ENCODE measurements at regions not wholly inside any gene's neighbourhood (a gene's known extent, or its start where the extent isn't known, plus 50 kb on each side); places are given as distances from the start of the nearest gene placed in this dataset.

GRCh38 chr6:22888163-22888752, 318.9 kb downstream of the HDGFL1 start:
- no peak for DNase-seq

- DNase-seq = no peak
Measured at GRCh38 chr6:22891934-22892333, 322.6 kb downstream of the HDGFL1 start.

DNA sequence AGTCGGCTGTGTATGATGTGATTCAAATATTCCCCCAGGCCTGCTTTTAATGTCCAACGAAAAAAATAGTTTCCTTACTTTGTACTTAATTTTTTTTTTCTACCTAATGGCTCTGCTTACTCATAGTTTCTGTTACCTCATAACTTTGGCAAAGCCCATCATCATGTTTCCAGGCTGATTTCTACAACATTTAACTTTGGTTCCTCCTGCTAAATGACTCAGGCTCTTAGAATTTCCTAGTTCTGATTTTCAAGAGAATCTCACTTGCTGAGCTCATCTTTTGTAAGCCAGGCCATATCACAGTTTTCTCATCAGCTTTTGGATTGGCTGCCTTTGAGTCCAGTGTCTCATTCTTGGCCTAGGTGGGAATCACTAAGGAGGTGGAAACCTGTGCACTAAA, 323.1 kb downstream of the HDGFL1 start:
- DNase-seq = no peak

GRCh38 chr6:22896696-22897095, 327.3 kb downstream of the HDGFL1 start:
- no peak for DNase-seq

DNA sequence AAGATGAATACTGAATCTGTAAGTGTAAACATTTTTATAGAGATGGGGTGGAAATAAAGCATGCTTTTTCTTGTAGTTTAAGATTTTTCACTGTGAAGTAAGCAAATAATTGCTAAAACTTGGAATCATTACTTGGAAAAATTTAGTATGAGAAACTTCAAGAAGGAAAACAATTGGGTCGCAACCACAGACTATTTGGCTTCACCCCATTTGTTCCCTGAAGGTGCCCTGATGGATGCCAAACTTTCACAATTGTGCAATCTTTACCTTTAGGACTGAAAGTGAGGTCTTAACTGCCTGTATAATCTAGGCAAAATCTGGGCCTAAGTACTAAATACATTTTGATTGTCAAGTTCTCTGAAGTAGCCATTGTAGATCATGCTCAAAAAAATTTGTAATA, 330.1 kb downstream of the HDGFL1 start:
- DNase-seq = no peak

DNA sequence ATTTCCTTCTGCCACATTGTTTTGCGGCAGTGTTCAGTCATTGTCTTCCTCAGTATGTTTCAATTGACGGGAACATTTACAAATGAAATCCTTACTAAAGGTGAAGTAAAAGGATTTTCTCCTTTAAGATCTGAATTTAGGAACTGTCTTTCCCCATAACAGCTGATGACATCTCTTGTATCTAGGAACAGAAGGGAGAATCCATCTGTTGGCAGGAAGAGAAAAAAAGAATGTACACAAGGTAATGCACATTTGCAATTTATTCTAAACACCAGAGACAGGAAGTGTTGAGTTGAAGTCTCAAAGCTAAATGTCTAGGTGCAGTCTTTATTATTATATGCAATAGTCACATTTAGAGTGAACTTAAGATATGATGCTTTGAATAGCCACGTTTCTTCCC, 334.5 kb downstream of the HDGFL1 start:
- no peak for DNase-seq

DNA sequence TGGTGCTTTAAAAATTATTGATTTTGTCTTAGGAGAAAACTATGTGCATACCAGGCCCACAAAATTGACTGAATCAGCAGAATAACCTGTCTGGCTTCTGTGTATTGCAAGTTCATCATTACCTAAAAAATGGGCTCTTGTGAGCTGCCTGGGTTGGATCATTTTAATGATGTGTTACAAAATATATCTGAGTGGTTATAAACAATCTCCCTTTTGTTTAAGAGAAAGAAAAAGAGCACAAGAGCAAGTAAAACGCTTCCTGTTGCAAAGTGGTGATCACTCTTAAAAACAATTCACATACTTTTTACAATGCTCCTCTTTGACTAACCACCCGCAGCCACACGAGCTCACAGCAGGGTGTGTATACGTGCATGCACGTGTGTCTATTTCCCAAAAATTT, 335.1 kb downstream of the HDGFL1 start:
- no peak for DNase-seq

DNA sequence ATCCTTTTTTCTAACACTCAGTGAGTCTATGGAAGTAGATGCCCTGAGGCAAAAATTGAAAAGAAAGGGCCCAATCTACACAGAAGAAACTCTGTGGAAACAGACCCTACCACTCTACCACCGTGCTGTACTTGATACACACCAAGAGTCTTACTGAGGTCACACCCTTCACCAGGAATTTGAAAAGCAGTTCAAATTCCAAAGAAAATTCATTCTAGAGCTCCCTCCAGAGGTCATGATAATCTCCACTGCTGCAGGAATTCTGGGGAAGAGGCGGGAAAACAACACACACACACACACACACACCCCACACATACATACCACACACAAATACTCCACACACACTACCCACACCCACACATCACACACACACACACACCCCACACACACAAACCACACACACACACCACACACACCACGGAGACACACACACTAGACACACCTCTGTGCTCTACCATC, 336.8 kb downstream of the HDGFL1 start:
- DNase-seq = peak in 1 of 2 experiments; percentile 34

DNA sequence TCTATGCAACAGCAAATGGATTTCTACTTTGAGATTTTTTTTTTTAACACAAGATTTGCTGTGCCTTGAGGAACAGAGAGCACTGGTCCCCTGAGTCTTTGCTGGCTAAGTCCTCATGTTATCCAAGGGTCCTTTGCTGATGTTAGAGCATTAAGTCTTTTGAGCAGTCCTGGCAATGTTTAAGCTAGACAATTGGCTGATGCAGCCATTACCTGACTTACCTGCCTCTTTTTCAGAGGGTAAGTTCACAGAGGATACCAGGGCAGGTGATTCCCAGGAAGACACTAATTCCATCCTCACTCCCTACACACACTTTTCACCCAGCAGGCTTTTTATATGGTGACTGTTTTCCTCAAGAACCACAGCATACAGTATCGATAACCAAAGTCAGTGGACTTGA, 337.7 kb downstream of the HDGFL1 start:
- DNase-seq = no peak

DNA sequence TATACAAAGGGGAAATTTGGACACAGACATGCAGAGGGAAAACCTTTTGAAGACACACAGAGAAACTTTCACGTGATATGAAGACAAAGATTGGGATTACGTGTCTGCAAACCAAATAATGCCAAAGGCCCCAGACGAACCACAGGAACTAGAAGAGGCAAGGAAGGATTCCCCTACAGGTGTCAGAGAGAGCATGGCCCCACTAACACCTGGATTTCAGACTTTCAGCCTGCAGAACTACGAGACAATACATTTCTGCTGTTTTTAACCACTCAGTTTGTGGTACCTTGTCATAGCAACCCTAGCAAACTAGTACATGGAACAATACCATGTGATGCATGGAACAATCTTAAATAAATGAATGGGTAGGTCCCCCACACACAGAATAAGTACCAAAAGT, 341.0 kb downstream of the HDGFL1 start:
- DNase-seq = no peak

DNA sequence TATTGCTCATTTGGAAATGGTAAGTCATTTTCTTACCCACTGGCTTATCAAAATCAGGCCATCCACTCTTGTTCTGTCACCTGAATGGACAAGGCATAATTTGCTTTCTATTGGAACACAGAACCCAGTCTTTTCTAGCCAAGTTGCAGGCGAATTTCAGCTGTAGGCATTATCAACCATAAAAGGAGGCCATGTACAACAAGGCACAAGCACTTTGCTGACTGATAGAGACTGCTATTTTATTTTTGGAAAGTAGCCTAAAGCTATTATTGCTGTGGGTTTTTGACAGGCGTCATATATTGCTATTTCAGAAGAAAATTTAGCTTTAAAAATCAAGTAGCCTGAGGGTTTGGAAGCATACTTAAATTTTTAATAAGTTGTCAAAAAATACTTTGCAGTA, 344.2 kb downstream of the HDGFL1 start:
- DNase-seq = no peak

DNA sequence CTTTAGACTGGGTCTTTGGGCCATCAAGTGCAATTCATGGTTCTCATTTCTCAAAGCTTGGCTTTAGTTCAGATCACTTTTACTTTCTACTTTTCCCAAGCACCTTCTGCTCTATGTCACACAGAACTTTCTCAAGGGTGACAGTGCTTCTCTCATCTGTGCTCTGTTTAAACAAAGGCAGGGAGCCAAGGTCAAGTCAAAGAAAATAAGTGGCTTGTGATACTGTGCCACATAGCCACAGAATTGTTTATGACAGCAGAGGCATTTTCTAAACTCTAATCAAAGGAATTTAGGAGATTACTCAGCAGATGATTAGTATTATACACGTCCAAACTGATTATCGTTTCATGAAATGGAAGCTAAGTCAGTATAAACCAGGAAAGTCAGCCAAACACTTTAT, 348.0 kb downstream of the HDGFL1 start:
- DNase-seq = no peak

- no peak for DNase-seq
Measured at GRCh38 chr6:22921828-22922227, 352.5 kb downstream of the HDGFL1 start.

- no peak for DNase-seq
Measured at GRCh38 chr6:22925304-22925835, 356.0 kb downstream of the HDGFL1 start.

GRCh38 chr6:22925920-22926789, 356.8 kb downstream of the HDGFL1 start:
- no peak for DNase-seq

- peak; percentile 36 to 79 for DNase-seq
Measured at GRCh38 chr6:22926790-22927354, 357.5 kb downstream of the HDGFL1 start.

GRCh38 chr6:22928775-22929174, 359.4 kb downstream of the HDGFL1 start:
- no peak for DNase-seq

DNA sequence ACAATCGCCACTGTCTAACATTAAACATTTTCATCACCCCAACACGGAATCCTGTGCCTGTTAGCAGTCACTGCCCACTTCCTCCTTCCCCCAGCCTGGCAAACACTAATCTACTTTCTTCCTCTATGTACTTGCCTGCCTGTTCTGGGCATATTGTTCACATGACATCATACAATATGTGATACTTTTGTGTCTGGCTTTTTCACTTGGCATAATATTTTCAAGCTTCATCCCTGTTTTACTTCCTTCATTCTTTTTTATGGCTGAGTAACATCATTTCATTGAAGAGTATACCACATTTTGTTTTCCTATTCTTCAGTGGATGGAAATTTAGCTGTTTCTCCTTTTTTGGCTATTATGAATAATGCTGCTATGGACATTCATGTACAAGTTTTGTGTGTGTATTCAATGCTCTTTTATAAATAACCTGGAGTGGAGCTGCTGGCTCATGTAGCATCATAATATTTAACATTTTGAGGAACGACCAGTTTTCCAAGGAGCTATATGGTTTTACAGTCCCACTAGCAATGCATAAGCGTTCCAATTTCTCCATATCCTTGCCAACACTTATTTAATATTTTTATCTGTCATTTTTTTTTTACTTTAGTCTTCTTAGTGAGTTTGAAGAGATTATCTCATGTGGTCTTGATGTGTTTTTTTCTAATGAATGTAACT, 360.1 kb downstream of the HDGFL1 start:
- DNase-seq = no peak

GRCh38 chr6:22940581-22941290, 371.4 kb downstream of the HDGFL1 start:
- no peak for DNase-seq

GRCh38 chr6:22942403-22942802, 373.0 kb downstream of the HDGFL1 start:
- DNase-seq = no peak

- DNase-seq = peak in 1 of 2 experiments; percentile 2
Measured at GRCh38 chr6:22943327-22943726, 374.0 kb downstream of the HDGFL1 start.

DNA sequence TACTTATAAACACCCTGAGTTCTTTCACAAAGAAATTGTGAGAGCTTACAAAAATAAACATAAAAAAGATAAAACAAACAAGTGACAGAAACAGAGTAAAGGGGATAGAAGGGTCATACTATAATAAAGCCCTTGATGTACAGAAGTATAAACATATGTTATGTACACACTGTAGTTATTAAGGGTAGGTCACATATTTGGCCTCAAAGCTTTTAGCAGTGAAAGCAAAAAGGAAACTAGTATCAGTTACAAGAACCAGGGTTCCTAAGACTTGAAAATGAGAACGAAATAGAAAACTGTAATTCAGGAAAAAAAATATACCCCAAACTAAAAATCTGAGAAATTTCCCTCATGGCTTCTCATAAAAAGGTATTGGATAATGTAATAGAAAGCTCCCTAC, 380.6 kb downstream of the HDGFL1 start:
- no peak for DNase-seq

GRCh38 chr6:22952097-22952496, 382.7 kb downstream of the HDGFL1 start:
- DNase-seq = no peak
